ENCODE measurements at regions not wholly inside any gene's neighbourhood (a gene's known extent, or its start where the extent isn't known, plus 50 kb on each side); places are given as distances from the start of the nearest gene placed in this dataset.

- Mint-ChIP-seq H3K27me3 (no peaks in the 10 kb centered on the region), H3K4me3 (peak overlapping the region; percentile 74), H3K36me3 (ENCODE audit: low read depth) (peaks cover 8% of the 10 kb centered on the region), H3K9me3 (peaks cover 9% of the 10 kb centered on the region), H3K27ac (peak overlapping the region; percentile 91), H3K4me1 (peaks cover 75% of the 10 kb centered on the region)
- TF ChIP-seq, protein P1, sequence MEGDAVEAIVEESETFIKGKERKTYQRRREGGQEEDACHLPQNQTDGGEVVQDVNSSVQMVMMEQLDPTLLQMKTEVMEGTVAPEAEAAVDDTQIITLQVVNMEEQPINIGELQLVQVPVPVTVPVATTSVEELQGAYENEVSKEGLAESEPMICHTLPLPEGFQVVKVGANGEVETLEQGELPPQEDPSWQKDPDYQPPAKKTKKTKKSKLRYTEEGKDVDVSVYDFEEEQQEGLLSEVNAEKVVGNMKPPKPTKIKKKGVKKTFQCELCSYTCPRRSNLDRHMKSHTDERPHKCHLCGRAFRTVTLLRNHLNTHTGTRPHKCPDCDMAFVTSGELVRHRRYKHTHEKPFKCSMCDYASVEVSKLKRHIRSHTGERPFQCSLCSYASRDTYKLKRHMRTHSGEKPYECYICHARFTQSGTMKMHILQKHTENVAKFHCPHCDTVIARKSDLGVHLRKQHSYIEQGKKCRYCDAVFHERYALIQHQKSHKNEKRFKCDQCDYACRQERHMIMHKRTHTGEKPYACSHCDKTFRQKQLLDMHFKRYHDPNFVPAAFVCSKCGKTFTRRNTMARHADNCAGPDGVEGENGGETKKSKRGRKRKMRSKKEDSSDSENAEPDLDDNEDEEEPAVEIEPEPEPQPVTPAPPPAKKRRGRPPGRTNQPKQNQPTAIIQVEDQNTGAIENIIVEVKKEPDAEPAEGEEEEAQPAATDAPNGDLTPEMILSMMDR (IDR thresholded peaks at IDR 0.05), result peak; percentile 80
- ChIA-PET POLR2A (interaction anchor here (0.6 to 3.2 kb wide), 16 partner anchors 10 to 246 kb away, joined by 3 to 35 read pairs (median 4); no protein-coding TSS in a partner anchor), CTCF (interaction anchor here (0.5 to 3.5 kb wide), 34 partner anchors 11 to 385 kb away, joined by 3 to 148 read pairs (median 3); partner anchors contain the start of genes ANKRD1, PCGF5 and RPP30)
- intact Hi-C loops (cut with micrococcal nuclease), result loop anchor here (1.0 to 5.0 kb wide), 10 partner anchors 82 to 791 kb away; partner anchors contain the start of genes HECTD2, PCGF5 and TNKS2
- DNase-seq (no peak), ATAC-seq (ENCODE audit: low read depth) (peak; percentile 73)
These were observed 85.3 kb upstream of the ANKRD1 start for GRCh38 chr10:91006001-91006751.

- POLR2A ChIA-PET, result interaction anchor here (0.8 to 3.2 kb wide), 13 partner anchors 8 to 245 kb away, joined by 3 to 35 read pairs (median 4); no protein-coding TSS in a partner anchor
These were observed 86.0 kb upstream of the ANKRD1 start for GRCh38 chr10:91006752-91007346.

GRCh38 chr10:91007655-91008054 is 86.8 kb upstream of the ANKRD1 start:
- Mint-ChIP-seq H3K27me3 (no peaks in the 10 kb centered on the region), H3K4me3 (no peak overlapping the region), H3K9me3 (peaks cover 9% of the 10 kb centered on the region), H3K4me1 (peaks cover 64% of the 10 kb centered on the region), H3K36me3 (ENCODE audit: low read depth) (peaks cover 8% of the 10 kb centered on the region), H3K27ac (peak overlapping the region; percentile 91)
- TF ChIP-seq, protein P1 (IDR thresholded peaks at IDR 0.05), result no peak
- POLR2A ChIA-PET, result interaction anchor here (1.1 to 1.5 kb wide), 2 partner anchors 9 to 29 kb away, joined by 4 read pairs; no protein-coding TSS in a partner anchor
- DNase-seq, result no peak
- CTCF ChIA-PET, result interaction anchor here (1.5 to 3.5 kb wide), 6 partner anchors 81 to 242 kb away, joined by 3 to 148 read pairs (median 20); no protein-coding TSS in a partner anchor
- intact Hi-C loops (cut with micrococcal nuclease), result loop anchor here (1.0 to 5.0 kb wide), 6 partner anchors 8 to 790 kb away; partner anchors contain the start of genes HECTD2 and TNKS2
- ATAC-seq (ENCODE audit: low read depth), result no peak

More at GRCh38 chr10:91006752-91007346, 86.0 kb upstream of the ANKRD1 start:
- CTCF ChIA-PET, result interaction anchor here (0.7 to 3.5 kb wide), 25 partner anchors 11 to 384 kb away, joined by 3 to 148 read pairs (median 4); partner anchors contain the start of genes ANKRD1, PCGF5 and RPP30
- Mint-ChIP-seq H3K9me3 (peaks cover 9% of the 10 kb centered on the region), H3K4me3 (peak overlapping the region; percentile 74), H3K27me3 (no peaks in the 10 kb centered on the region), H3K27ac (peak overlapping the region; percentile 91), H3K36me3 (ENCODE audit: low read depth) (peaks cover 8% of the 10 kb centered on the region), H3K4me1 (peaks cover 72% of the 10 kb centered on the region)
- DNase-seq, result no peak
- intact Hi-C loops (cut with micrococcal nuclease), result loop anchor here (1.0 to 5.0 kb wide), 12 partner anchors 8 to 790 kb away; partner anchors contain the start of genes HECTD2, PCGF5 and TNKS2
- TF ChIP-seq, protein P1 (IDR thresholded peaks at IDR 0.05), result no peak
- ATAC-seq (ENCODE audit: low read depth), result peak; percentile 73

DNA sequence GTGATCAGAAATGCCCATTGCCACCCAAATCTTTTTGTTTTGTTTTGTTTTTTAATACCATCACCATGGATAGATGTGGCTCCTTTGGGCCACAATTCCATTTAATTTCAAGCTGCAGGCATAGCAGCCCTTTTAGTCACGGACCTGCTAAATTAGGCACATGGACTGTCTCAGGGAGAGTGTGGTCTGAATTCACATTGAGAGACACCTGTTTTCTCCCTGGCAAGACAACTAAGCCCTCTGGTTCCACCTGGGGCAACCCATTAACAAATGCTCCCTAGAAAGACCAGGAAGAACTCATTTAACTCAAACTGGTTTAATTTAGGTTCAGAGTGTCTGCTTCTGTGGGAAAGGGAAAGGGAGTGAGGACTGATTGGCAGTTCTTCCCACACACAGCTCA is 88.2 kb upstream of the ANKRD1 start:
- CTCF ChIA-PET, result interaction anchor here (0.7 to 1.6 kb wide), 4 partner anchors 9 to 241 kb away, joined by 3 to 5 read pairs (median 4); no protein-coding TSS in a partner anchor
- intact Hi-C loops (cut with micrococcal nuclease), result loop anchor here (5.0 kb wide), 2 partner anchors 193 to 788 kb away; partner anchors contain the start of gene TNKS2
- Mint-ChIP-seq H3K36me3 (ENCODE audit: low read depth) (peaks cover 8% of the 10 kb centered on the region), H3K27me3 (no peaks in the 10 kb centered on the region), H3K4me1 (peaks cover 55% of the 10 kb centered on the region), H3K27ac (peak overlapping the region; percentile 38), H3K9me3 (peaks cover 9% of the 10 kb centered on the region), H3K4me3 (no peak overlapping the region)
- DNase-seq (no peak), ATAC-seq (ENCODE audit: low read depth) (no peak)
- TF ChIP-seq, protein P1 (IDR thresholded peaks at IDR 0.05), result no peak
- POLR2A ChIA-PET, result interaction anchor here (0.6 to 2.3 kb wide), 3 partner anchors 9 to 154 kb away, joined by 3 to 11 read pairs (median 6); no protein-coding TSS in a partner anchor

Data from activated B cell treated with CpG ODN at 0.5 μM for 24 hours (primary cell).